SK-N-SH (cell line): ENCODE measurements at regions not wholly inside any gene's neighbourhood (a gene's known extent, or its start where the extent isn't known, plus 50 kb on each side); places are given as distances from the start of the nearest gene placed in this dataset.

Experiments
- CTCF ChIA-PET: fragments of 300-600, 350-600 bp; formaldehyde crosslinking; extraction: SDS; loops from one replicate; lab custom pipeline; 2021; lab: Yijun Ruan, JAX
- POLR2A ChIA-PET: fragments of 350-600 bp; sonication (Branson Sonifier 250); formaldehyde crosslinking; extraction: SDS; loops from one replicate; lab custom pipeline; 2020; ENCODE audit warnings: antibody characterized with exemption, inconsistent platforms; lab: Yijun Ruan, JAX
- DNase-seq: peaks from one replicate; pipeline ENCODE4 v3.0.0; 2012
- H2AFZ ChIP-seq: fragments of 200-600 bp; sonication (generic); 2 replicates; pipeline ENCODE4 v1.8.1; 2016; ENCODE audit warnings: antibody characterized with exemption, mild to moderate bottlenecking, low read depth
- H3F3A ChIP-seq: fragments of 200-600 bp; sonication (generic); replicated peaks from 2 replicates; pipeline ENCODE3; 2016; ENCODE audit warnings: antibody characterized with exemption, mild to moderate bottlenecking; ENCODE audit not compliant: insufficient read depth
- H3K27ac ChIP-seq, 2 experiments: fragments of 200-500 bp in 1 of 2; fragments of 200-600 bp in 1 of 2; sonication (Bioruptor generic) in 1 of 2; sonication (generic), shearing (Covaris generic) in 1 of 2; 2 replicates each; pipeline versions ENCODE4 v1.5.1 to v1.6.1; 2014 to 2016; ENCODE audit warnings: low read depth in 2 of 2, inconsistent platforms in 1 of 2, low read length in 1 of 2, mild to moderate bottlenecking in 1 of 2, mixed read lengths in 1 of 2
- H3K27me3 ChIP-seq: fragments of 200-600 bp; sonication (generic), shearing (Covaris generic); 2 replicates; pipeline ENCODE4 v1.6.1; 2016; ENCODE audit warnings: mixed run types; ENCODE audit not compliant: insufficient read depth
- H3K36me3 ChIP-seq, 2 experiments: fragments of 200-500 bp in 1 of 2; fragments of 200-600 bp in 1 of 2; sonication (Bioruptor generic) in 1 of 2; sonication (generic) in 1 of 2; replicated peaks in 1 of 2; 2 replicates each; pipeline versions ENCODE3 to v1.5.1; 2014 to 2016; ENCODE audit warnings: low read length in 1 of 2, mild to moderate bottlenecking in 1 of 2; ENCODE audit not compliant: insufficient read depth in 2 of 2, control insufficient read depth in 1 of 2
- H3K4me1 ChIP-seq, 2 experiments: fragments of 200-500 bp in 1 of 2; fragments of 200-600 bp in 1 of 2; sonication (Bioruptor generic) in 1 of 2; sonication (generic), shearing (Covaris generic) in 1 of 2; 2 replicates each; pipeline versions ENCODE4 v1.5.1 to v1.6.1; 2014 to 2016; ENCODE audit warnings: low read depth in 1 of 2, low read length in 1 of 2, mixed run types in 1 of 2; ENCODE audit not compliant: insufficient read depth in 2 of 2, control insufficient read depth in 1 of 2
- H3K4me2 ChIP-seq: fragments of 200-600 bp; sonication (generic), shearing (Covaris generic); 2 replicates; pipeline ENCODE4 v1.6.1; 2017; ENCODE audit warnings: mixed run types
- H3K4me3 ChIP-seq, 2 experiments: fragments of 200-500 bp in 1 of 2; fragments of 200-600 bp in 1 of 2; sonication (Bioruptor generic) in 1 of 2; sonication (generic), shearing (Covaris generic) in 1 of 2; 2 replicates each; pipeline versions ENCODE4 v1.5.1 to v1.8.1; 2014 to 2016; ENCODE audit warnings: low read depth in 2 of 2, inconsistent platforms in 1 of 2, low read length in 1 of 2, mild to moderate bottlenecking in 1 of 2, mixed read lengths in 1 of 2, moderate library complexity in 1 of 2
- H3K79me2 ChIP-seq: fragments of 200-600 bp; sonication (generic); 2 replicates; pipeline ENCODE4 v1.8.1; 2017; ENCODE audit warnings: mild to moderate bottlenecking; ENCODE audit not compliant: insufficient read depth
- H3K9ac ChIP-seq: fragments of 200-600 bp; sonication (generic); 2 replicates; pipeline ENCODE4 v1.6.1; 2017; ENCODE audit warnings: mixed run types
- H3K9me2 ChIP-seq: fragments of 200-600 bp; sonication (generic); 2 replicates; pipeline ENCODE4 v1.6.1; 2017; ENCODE audit warnings: mixed run types
- H3K9me3 ChIP-seq: fragments of 200-600 bp; sonication (generic); 2 replicates; pipeline ENCODE4 v1.6.1; 2017; ENCODE audit warnings: mixed run types, mild to moderate bottlenecking, moderate library complexity
- H4K20me1 ChIP-seq: fragments of 200-600 bp; sonication (generic); 2 replicates; pipeline ENCODE4 v1.6.1; 2017; ENCODE audit warnings: mild to moderate bottlenecking, mixed run types; ENCODE audit not compliant: insufficient read depth
- ELF1 ChIP-seq: IDR thresholded peaks from 2 replicates; pipeline ENCODE4 v1.4.0; 2012
- EP300 ChIP-seq, 2 experiments: IDR thresholded peaks; 2 replicates each; pipeline versions ENCODE4 v1.4.0 to v1.6.1; 2012; ENCODE audit warnings: borderline replicate concordance in 1 of 2, low read depth in 1 of 2, low read length in 1 of 2
- FOSL2 ChIP-seq: IDR thresholded peaks from 2 replicates; pipeline ENCODE4 v1.4.0; 2012; ENCODE audit warnings: low read depth, mild to moderate bottlenecking, moderate library complexity, borderline replicate concordance
- FOXJ3 ChIP-seq: sonication (generic); formaldehyde crosslinking; IDR thresholded peaks from 2 replicates; pipeline ENCODE4 v1.5.1; 2020; ENCODE audit warnings: mild to moderate bottlenecking, missing genetic modification reagents
- GABPA ChIP-seq: IDR thresholded peaks from 2 replicates; pipeline ENCODE4 v1.4.0; 2012; ENCODE audit warnings: low read depth, mild to moderate bottlenecking
- GATA2 ChIP-seq: sonication (generic); formaldehyde crosslinking; IDR thresholded peaks from 2 replicates; pipeline ENCODE4 v1.5.0; 2020; ENCODE audit warnings: mild to moderate bottlenecking, missing genetic modification reagents
- JUND ChIP-seq: IDR thresholded peaks from 2 replicates; pipeline ENCODE4 v1.4.0; 2012
- MAX ChIP-seq: IDR thresholded peaks from 2 replicates; pipeline ENCODE4 v1.4.0; 2012; ENCODE audit warnings: low read depth
- MEF2A ChIP-seq: IDR thresholded peaks from 2 replicates; pipeline ENCODE4 v1.4.0; 2012; ENCODE audit warnings: low read depth, borderline replicate concordance
- MXI1 ChIP-seq: IDR thresholded peaks from 2 replicates; pipeline ENCODE4 v1.6.1; 2012; ENCODE audit warnings: mild to moderate bottlenecking, low read depth, low read length, improper control_type of control experiment
- NRF1 ChIP-seq: IDR thresholded peaks from 2 replicates; pipeline ENCODE4 v1.6.1; 2012; ENCODE audit warnings: low read depth, mild to moderate bottlenecking, low read length
- REST ChIP-seq: IDR thresholded peaks from 2 replicates; pipeline ENCODE4 v1.6.1; 2012; ENCODE audit warnings: mild to moderate bottlenecking, low read depth, low read length, moderate library complexity
- RXRA ChIP-seq: IDR thresholded peaks from 2 replicates; pipeline ENCODE4 v1.4.0; 2012; ENCODE audit warnings: low read depth, mild to moderate bottlenecking, borderline replicate concordance
- SMC3 ChIP-seq: IDR thresholded peaks from 2 replicates; pipeline ENCODE4 v1.6.1; 2012; ENCODE audit warnings: low read depth, low read length, improper control_type of control experiment
- TAF1 ChIP-seq: IDR thresholded peaks from 2 replicates; pipeline ENCODE4 v1.6.1; 2012; ENCODE audit warnings: low read depth, mild to moderate bottlenecking, low read length, moderate library complexity, borderline replicate concordance
- YY1 ChIP-seq: IDR thresholded peaks from 2 replicates; pipeline ENCODE4 v1.4.0; 2012; ENCODE audit warnings: low read depth, mild to moderate bottlenecking
- ZBTB33 ChIP-seq: IDR thresholded peaks from 2 replicates; pipeline ENCODE4 v1.4.0; 2012; ENCODE audit warnings: low read depth, borderline replicate concordance
- WGBS: methylation state at CpG from one replicate; pipeline ENCODE4 v1.1.6; 2017; ENCODE audit warnings: low lambda C conversion rate; 5-methylcytosine and 5-hydroxymethylcytosine counted together
- TF ChIP-seq, protein P1 (sequence below): IDR thresholded peaks from 2 replicates; pipeline ENCODE4 v1.4.0; 2012; ENCODE audit warnings: low read depth, borderline replicate concordance
- TF ChIP-seq, protein P2 (sequence below): fragments of 150-350 bp; IDR thresholded peaks from 2 replicates; pipeline ENCODE4 v1.6.1; 2016; ENCODE audit warnings: mild to moderate bottlenecking, low read depth, low read length

DNA sequence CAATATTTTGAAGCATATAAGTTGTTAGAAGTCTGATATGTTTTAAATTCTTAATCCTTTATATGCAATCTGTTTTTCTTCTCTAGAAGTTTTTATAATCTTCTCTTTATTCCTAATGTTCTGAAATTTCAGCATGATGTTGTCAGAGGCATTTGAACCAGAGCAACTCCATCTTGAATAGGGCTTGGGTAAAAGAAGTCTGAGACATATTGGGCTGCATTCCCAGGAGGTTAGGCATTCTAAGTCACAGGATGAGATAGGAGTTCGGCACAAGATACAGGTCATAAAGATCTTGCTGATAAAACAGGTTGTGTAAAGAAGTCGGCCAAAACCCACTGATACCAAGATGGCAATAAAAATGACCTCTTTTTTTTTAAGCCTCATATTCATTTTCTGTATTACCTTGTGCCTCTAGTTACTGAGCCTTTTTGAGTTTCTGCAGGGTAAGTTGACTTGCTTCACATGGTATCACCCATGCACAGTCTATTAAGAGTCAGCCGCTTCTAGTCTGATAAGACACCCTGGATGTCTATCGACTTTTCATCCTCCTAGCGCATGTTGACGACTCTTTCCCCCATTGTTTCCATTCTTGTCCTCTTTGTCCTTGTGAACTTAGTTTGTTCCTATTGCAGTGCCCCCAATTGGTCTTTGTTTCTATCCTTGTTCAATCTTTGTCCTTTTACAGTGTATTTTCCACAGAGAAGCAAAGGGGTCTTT is 80.8 kb upstream of the RNU6-1 start:
- H3K9me3 ChIP-seq = no peaks in the 10 kb centered on the region
- H2AFZ ChIP-seq = no peak overlapping the region
- H3K27ac ChIP-seq = no peak overlapping the region
- H3K9ac ChIP-seq = no peak overlapping the region
- no peaks in the 10 kb centered on the region for H3K79me2 ChIP-seq
- no peaks in the 10 kb centered on the region for H3F3A ChIP-seq
- peaks cover 0 to 2% of the 10 kb centered on the region in 2 experiments; a peak in 1 of 4 replicates for H3K4me1 ChIP-seq
- no peaks in the 10 kb centered on the region for H4K20me1 ChIP-seq
- H3K27me3 ChIP-seq = no peaks in the 10 kb centered on the region
- no peak overlapping the region for H3K4me2 ChIP-seq
- TF ChIP-seq GATA2 (CRISPR knock-in tag) (no peak), NRF1 (no peak), REST (no peak), MAX (no peak), JUND (no peak), TAF1 (no peak), ELF1 (no peak), FOXJ3 (no peak)
- TF ChIP-seq, protein P1, sequence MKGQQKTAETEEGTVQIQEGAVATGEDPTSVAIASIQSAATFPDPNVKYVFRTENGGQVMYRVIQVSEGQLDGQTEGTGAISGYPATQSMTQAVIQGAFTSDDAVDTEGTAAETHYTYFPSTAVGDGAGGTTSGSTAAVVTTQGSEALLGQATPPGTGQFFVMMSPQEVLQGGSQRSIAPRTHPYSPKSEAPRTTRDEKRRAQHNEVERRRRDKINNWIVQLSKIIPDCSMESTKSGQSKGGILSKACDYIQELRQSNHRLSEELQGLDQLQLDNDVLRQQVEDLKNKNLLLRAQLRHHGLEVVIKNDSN = no peak
- DNase-seq = no peak
- WGBS = 66% methylated on average over 6 of the region's 6 CpGs
- H3K36me3 ChIP-seq = no peaks in the 10 kb centered on the region
- ChIA-PET POLR2A (no interaction called here), CTCF (no interaction called here)
- H3K9me2 ChIP-seq = no peaks in the 10 kb centered on the region
- H3K4me3 ChIP-seq = no peak overlapping the region

GRCh38 chr15:67922106-67922675 is 82.3 kb upstream of the RNU6-1 start:
- Histone ChIP-seq H3K27ac (no peak overlapping the region), H3F3A (peaks cover under 1% of the 10 kb centered on the region), H3K79me2 (no peaks in the 10 kb centered on the region), H3K4me2 (no peak overlapping the region), H3K9me3 (no peaks in the 10 kb centered on the region), H3K4me3 (no peak overlapping the region), H3K9ac (no peak overlapping the region), H3K27me3 (no peaks in the 10 kb centered on the region), H4K20me1 (no peaks in the 10 kb centered on the region), H3K9me2 (no peaks in the 10 kb centered on the region), H3K36me3 (no peaks in the 10 kb centered on the region), H2AFZ (no peak overlapping the region), H3K4me1 (peaks cover 0 to under 1% of the 10 kb centered on the region in 2 experiments; a peak in 1 of 4 replicates)
- DNase-seq = no peak
- 64% methylated on average over 7 of the region's 7 CpGs for WGBS
- ChIA-PET CTCF (no interaction called here), POLR2A (no interaction called here)
- TF ChIP-seq YY1 (no peak), ELF1 (no peak), FOXJ3 (no peak), JUND (no peak), NRF1 (no peak), GABPA (no peak), FOSL2 (no peak), MEF2A (no peak), SMC3 (no peak), RXRA (no peak), MXI1 (no peak), ZBTB33 (no peak), EP300 (IDR thresholded peaks at IDR 0.05; ENCODE audit: borderline replicate concordance in 1 of 2, low read depth in 1 of 2, low read length in 1 of 2) (no peak)
- TF ChIP-seq, protein P2, sequence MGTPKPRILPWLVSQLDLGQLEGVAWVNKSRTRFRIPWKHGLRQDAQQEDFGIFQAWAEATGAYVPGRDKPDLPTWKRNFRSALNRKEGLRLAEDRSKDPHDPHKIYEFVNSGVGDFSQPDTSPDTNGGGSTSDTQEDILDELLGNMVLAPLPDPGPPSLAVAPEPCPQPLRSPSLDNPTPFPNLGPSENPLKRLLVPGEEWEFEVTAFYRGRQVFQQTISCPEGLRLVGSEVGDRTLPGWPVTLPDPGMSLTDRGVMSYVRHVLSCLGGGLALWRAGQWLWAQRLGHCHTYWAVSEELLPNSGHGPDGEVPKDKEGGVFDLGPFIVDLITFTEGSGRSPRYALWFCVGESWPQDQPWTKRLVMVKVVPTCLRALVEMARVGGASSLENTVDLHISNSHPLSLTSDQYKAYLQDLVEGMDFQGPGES = no peak
